Brain microvascular endothelial cell (primary cell): ENCODE measurements at regions not wholly inside any gene's neighbourhood (a gene's known extent, or its start where the extent isn't known, plus 50 kb on each side); places are given as distances from the start of the nearest gene placed in this dataset.
A peak's percentile ranks its signal among the peaks of the same experiment; 100 is the strongest.

ENCODE experiments used
- DNase-seq: peaks from one replicate; pipeline ENCODE4 v3.0.0-alpha.2; 2020
- H3K27ac ChIP-seq: fragments of 250-450 bp; sonication (Bioruptor Pico); 2 replicates; pipeline ENCODE4 v1.5.1; 2020; ENCODE audit warnings: mild to moderate bottlenecking, moderate library complexity
- H3K27me3 ChIP-seq: fragments of 250-450 bp; sonication (Bioruptor Pico); replicated peaks from 2 replicates; pipeline ENCODE4 v1.5.1; 2020; ENCODE audit warnings: mild to moderate bottlenecking
- H3K36me3 ChIP-seq: fragments of 250-450 bp; sonication (Bioruptor Pico); replicated peaks from 2 replicates; pipeline ENCODE4 v1.5.1; 2020; ENCODE audit warnings: mild to moderate bottlenecking
- H3K4me3 ChIP-seq: 2 replicates; pipeline ENCODE4 v1.5.1; 2011; ENCODE audit warnings: low read depth, mild to moderate bottlenecking, control low read depth, low read length, moderate library complexity
- in situ Hi-C: cut with HindIII; loops from 2 replicates; pipeline ENCODE4 v1.10.0; 2017; ENCODE audit warnings: low sequenced_read_pairs, low pct_ligation_motif_present
- TF ChIP-seq, protein P1 (sequence below): IDR thresholded peaks from 2 replicates; pipeline ENCODE4 v1.5.1; 2011; ENCODE audit warnings: low read depth, mild to moderate bottlenecking, moderate library complexity, low read length, control low read depth, inconsistent platforms; ENCODE audit errors: missing control alignments

DNA sequence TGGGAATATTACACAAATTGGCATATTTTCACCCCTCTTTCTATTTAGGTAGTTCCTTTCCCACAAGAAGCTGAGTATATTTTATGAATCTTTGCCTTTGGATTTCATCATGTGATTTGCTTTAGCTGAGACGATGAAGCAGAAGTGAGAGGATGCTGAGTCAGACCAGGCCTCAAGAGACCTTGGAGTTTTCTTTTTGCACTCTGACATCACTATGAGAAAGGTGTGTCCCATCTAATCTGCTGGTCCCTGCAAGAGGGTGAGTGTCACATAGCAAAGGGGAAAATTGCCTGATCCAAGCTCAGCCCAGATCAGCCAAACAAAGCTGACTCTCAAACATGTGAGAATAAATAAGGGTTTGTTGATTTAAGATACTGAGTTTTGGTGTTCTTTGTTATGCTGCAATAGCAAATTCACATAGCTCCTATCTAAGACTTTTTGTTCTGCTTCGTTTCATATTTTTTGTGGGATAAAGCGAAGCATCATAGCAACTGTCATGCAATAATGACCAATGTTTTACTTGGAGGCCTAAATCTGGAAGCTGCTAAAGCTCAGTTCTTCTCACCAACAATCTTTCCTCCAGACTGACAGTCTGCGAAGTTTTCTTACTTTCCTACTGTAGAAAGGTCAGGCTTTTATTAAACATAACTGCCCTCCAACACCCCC lies 176.9 kb downstream of the PDHA2 start:
- TF ChIP-seq, protein P1, sequence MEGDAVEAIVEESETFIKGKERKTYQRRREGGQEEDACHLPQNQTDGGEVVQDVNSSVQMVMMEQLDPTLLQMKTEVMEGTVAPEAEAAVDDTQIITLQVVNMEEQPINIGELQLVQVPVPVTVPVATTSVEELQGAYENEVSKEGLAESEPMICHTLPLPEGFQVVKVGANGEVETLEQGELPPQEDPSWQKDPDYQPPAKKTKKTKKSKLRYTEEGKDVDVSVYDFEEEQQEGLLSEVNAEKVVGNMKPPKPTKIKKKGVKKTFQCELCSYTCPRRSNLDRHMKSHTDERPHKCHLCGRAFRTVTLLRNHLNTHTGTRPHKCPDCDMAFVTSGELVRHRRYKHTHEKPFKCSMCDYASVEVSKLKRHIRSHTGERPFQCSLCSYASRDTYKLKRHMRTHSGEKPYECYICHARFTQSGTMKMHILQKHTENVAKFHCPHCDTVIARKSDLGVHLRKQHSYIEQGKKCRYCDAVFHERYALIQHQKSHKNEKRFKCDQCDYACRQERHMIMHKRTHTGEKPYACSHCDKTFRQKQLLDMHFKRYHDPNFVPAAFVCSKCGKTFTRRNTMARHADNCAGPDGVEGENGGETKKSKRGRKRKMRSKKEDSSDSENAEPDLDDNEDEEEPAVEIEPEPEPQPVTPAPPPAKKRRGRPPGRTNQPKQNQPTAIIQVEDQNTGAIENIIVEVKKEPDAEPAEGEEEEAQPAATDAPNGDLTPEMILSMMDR, result no peak
- peak; percentile 77 for DNase-seq

DNA sequence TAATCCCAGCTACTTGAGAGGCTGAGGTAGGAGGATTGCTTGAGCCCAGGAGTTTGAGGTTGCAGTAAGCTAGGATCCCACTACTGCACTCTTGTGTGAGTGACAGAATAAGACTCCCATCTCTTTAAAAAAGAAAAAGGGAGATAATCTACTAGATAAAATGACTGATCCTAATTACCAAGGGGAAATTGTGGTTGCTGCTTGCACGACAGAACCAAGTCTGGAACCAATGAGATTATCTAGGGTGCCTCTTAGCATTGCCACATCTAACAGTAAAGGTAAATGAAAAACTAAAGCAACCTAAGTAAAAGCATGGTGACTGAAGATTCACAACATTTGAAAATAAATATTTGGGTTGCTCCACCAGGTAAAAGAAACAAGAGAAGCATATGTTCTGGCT lies 185.1 kb downstream of the PDHA2 start:
- H3K36me3 ChIP-seq, result no peaks in the 10 kb centered on the region
- no peaks in the 10 kb centered on the region for H3K27me3 ChIP-seq
- no peak overlapping the region for H3K4me3 ChIP-seq
- in situ Hi-C loops, result no loop called here
- no peak for DNase-seq
- no peak overlapping the region for H3K27ac ChIP-seq
- TF ChIP-seq, protein P1, result no peak

More for the DNA sequence above, 176.9 kb downstream of the PDHA2 start:
- peak overlapping the region; percentile 28 for H3K27ac ChIP-seq
- H3K27me3 ChIP-seq, result no peaks in the 10 kb centered on the region
- H3K36me3 ChIP-seq, result no peaks in the 10 kb centered on the region
- no peak overlapping the region for H3K4me3 ChIP-seq
- in situ Hi-C loops, result no loop called here

DNA sequence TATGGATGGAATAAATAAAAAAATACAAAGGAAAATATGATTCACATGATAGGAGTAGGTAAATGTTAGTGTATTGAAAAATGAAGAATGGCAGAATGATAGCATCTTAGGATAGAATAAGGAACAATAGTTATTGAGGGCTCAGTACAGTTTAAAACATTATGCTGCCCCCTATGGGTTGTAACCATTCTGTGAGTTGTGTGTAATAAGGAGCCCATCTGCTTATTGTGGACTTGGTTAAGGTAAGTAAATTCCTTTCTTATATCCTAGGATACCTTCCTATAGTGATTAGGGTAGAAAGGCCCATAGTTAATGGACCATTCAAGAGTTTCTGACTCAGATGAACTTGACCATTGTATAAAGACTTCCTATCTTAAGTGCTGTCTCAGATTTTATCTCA lies 195.8 kb downstream of the PDHA2 start:
- peak; percentile 3 for DNase-seq
- Histone ChIP-seq H3K27ac (no peak overlapping the region), H3K4me3 (no peak overlapping the region), H3K27me3 (no peaks in the 10 kb centered on the region), H3K36me3 (no peaks in the 10 kb centered on the region)
- in situ Hi-C loops, result no loop called here
- TF ChIP-seq, protein P1, result peak; percentile 40

DNA sequence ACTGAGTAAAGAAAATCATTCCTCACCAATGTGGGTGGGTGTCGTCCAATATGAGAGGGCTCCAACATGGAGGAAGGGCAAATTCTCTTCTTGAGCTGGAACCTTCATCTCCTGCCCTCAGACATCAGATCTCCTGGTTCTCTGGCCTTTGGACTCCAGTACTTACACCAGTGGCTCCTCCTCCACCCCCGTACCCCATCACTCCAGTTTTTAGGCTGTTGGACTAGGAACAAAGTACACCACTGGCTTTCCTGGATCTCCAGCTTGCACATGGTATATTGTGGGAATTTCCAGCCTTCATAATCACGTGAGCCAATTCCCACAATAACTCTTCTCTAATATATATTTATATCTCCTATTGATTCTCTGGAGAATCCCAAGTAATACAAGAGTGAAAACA lies 196.9 kb downstream of the PDHA2 start:
- Histone ChIP-seq H3K27me3 (no peaks in the 10 kb centered on the region), H3K4me3 (no peak overlapping the region), H3K27ac (no peak overlapping the region), H3K36me3 (no peaks in the 10 kb centered on the region)
- TF ChIP-seq, protein P1, result no peak
- in situ Hi-C loops, result no loop called here
- DNase-seq, result no peak

DNA sequence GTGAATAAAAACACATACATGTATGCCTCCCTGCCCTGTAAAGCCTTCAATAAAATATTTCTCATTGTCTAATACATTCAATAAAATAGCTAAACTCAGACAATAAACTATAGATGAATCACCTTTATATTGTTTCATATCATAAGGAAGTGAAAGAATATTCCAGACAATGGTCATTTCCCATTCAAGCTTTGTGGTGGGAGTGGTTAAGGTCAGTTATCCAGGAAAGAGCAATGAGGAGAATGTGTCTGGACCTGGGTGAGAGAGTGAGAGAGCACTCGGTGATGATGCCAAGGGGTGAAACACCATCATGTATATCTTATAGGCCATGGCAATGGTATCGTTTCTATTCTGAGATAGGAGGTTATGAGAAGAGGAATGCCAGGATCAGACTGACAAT lies 197.8 kb downstream of the PDHA2 start:
- Histone ChIP-seq H3K4me3 (no peak overlapping the region), H3K27ac (no peak overlapping the region), H3K36me3 (no peaks in the 10 kb centered on the region), H3K27me3 (no peaks in the 10 kb centered on the region)
- TF ChIP-seq, protein P1, result no peak
- in situ Hi-C loops, result no loop called here
- DNase-seq, result no peak

DNA sequence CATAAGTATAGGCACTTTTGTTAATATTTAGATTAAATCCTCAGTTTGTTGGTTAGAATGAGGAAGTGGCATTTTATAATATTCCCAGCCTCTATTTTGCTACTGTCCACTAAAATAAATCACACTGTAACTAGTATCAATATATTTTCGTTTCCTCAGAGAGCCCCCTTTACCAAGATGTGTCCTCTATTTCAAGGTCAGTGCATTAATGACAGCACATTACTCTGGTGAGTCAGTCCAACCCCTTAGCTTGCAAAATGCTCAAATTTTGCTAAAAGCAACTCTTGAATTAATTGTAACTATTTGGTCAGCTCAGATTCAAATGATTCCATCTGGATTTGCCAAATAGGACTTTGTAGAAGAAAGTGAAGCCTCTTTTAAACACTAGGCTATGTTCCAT lies 199.3 kb downstream of the PDHA2 start:
- TF ChIP-seq, protein P1, result no peak

More for the DNA sequence above, 199.3 kb downstream of the PDHA2 start:
- Histone ChIP-seq H3K27me3 (no peaks in the 10 kb centered on the region), H3K27ac (no peak overlapping the region), H3K36me3 (no peaks in the 10 kb centered on the region), H3K4me3 (no peak overlapping the region)
- no peak for DNase-seq
- in situ Hi-C loops, result no loop called here
